DOHH2 (cell line): ENCODE measurements at regions not wholly inside any gene's neighbourhood (a gene's known extent, or its start where the extent isn't known, plus 50 kb on each side); places are given as distances from the start of the nearest gene placed in this dataset.

Experiments used
- H3F3A ChIP-seq: fragments of 200-600 bp; sonication (generic), shearing (Covaris generic); 2 replicates; pipeline ENCODE4 v1.6.0; 2016; ENCODE audit warnings: antibody characterized with exemption, mild to moderate bottlenecking; ENCODE audit not compliant: control insufficient read depth, insufficient read depth
- H3K27ac ChIP-seq: fragments of 200-600 bp; sonication (generic); 2 replicates; pipeline ENCODE4 v1.5.1; 2014; ENCODE audit warnings: low read depth, mild to moderate bottlenecking, low read length, moderate library complexity
- H3K27me3 ChIP-seq: fragments of 200-600 bp; sonication (generic); 2 replicates; pipeline ENCODE4 v1.6.1; 2014; ENCODE audit warnings: mild to moderate bottlenecking, low read length, mixed read lengths; ENCODE audit not compliant: control insufficient read depth
- H3K36me3 ChIP-seq: fragments of 200-600 bp; sonication (generic); 2 replicates; pipeline ENCODE4 v1.6.1; 2014; ENCODE audit warnings: mild to moderate bottlenecking, low read length, moderate library complexity, mixed read lengths; ENCODE audit not compliant: control insufficient read depth
- H3K4me1 ChIP-seq: fragments of 200-600 bp; sonication (generic); 2 replicates; pipeline ENCODE4 v1.6.1; 2014; ENCODE audit warnings: mild to moderate bottlenecking, low read length, mixed read lengths; ENCODE audit not compliant: control insufficient read depth
- H3K4me2 ChIP-seq: fragments of 200-600 bp; sonication (generic); 2 replicates; pipeline ENCODE4 v1.6.0; 2014; ENCODE audit warnings: mild to moderate bottlenecking, low read length, moderate library complexity
- H3K4me3 ChIP-seq: fragments of 200-600 bp; sonication (generic); 2 replicates; pipeline ENCODE4 v1.5.1; 2014; ENCODE audit warnings: mild to moderate bottlenecking, low read length, mixed read lengths
- H3K79me2 ChIP-seq: fragments of 200-600 bp; sonication (generic); 2 replicates; pipeline ENCODE4 v1.6.1; 2014; ENCODE audit warnings: mild to moderate bottlenecking, low read length, mixed read lengths; ENCODE audit not compliant: control insufficient read depth
- H3K9me2 ChIP-seq: fragments of 200-600 bp; sonication (generic); replicated peaks from 2 replicates; pipeline ENCODE4 v1.6.1; 2014; ENCODE audit warnings: mild to moderate bottlenecking, low read length, mixed read lengths; ENCODE audit not compliant: control insufficient read depth
- H3K9me3 ChIP-seq: fragments of 200-600 bp; sonication (generic); 2 replicates; pipeline ENCODE4 v1.6.1; 2014; ENCODE audit warnings: antibody characterized with exemption, low read length, mixed read lengths; ENCODE audit not compliant: control insufficient read depth, insufficient read depth
- H4K20me1 ChIP-seq: fragments of 200-600 bp; sonication (generic); 2 replicates; pipeline ENCODE4 v1.6.0; 2014; ENCODE audit warnings: low read depth, mild to moderate bottlenecking, antibody characterized with exemption, low read length, moderate library complexity; ENCODE audit not compliant: control insufficient read depth, insufficient read depth
- EZH2phosphoT487 ChIP-seq: fragments of 200-600 bp; sonication (generic); IDR thresholded peaks from 2 replicates; pipeline ENCODE4 v1.6.1; 2017; ENCODE audit warnings: borderline replicate concordance, mild to moderate bottlenecking, antibody characterized with exemption, low read length, moderate library complexity, mixed read lengths
- TF ChIP-seq, protein P1 (sequence below): fragments of 200-600 bp; sonication (generic); IDR thresholded peaks from one replicate; pipeline ENCODE4 v1.5.1; 2014; ENCODE audit warnings: antibody characterized with exemption, mild to moderate bottlenecking, low read depth, low read length; ENCODE audit not compliant: poor library complexity, severe bottlenecking

DNA sequence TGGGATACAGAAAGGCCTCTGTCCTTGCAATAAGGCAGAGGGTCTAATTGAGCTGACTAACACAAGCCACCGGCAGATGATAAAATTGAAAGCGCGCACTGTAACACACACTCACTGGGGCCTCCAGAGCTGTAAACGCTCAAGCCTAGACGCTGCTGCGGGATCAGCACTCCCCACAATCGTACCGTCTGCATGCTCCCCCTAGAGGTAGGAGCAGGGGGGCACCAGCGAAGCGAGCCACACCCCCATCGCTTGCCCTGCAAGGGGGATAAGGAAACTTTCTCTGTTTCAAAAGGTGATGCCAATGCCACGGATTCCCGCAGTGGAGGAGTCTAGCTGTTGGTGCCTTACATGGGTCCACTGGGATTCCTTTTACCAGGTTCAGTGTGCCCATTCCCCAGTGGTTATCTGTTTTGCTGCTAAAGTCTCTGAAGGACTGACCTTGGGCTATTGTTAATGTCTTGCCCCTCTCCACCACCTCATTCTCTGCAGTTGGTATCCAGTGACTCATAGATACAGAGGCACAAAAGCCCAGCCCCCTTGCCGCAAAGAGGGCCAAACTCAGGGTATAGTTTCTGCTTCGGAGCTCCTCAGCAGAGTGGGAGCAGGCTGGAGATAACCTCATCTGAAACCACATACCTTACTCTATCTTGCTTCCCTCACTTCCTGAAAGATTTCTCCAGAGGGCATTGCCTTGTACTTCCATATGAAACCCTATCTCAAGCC lies 139.3 kb upstream of the KBTBD8 start:
- TF ChIP-seq EZH2phosphoT487, result no peak
- TF ChIP-seq, protein P1, sequence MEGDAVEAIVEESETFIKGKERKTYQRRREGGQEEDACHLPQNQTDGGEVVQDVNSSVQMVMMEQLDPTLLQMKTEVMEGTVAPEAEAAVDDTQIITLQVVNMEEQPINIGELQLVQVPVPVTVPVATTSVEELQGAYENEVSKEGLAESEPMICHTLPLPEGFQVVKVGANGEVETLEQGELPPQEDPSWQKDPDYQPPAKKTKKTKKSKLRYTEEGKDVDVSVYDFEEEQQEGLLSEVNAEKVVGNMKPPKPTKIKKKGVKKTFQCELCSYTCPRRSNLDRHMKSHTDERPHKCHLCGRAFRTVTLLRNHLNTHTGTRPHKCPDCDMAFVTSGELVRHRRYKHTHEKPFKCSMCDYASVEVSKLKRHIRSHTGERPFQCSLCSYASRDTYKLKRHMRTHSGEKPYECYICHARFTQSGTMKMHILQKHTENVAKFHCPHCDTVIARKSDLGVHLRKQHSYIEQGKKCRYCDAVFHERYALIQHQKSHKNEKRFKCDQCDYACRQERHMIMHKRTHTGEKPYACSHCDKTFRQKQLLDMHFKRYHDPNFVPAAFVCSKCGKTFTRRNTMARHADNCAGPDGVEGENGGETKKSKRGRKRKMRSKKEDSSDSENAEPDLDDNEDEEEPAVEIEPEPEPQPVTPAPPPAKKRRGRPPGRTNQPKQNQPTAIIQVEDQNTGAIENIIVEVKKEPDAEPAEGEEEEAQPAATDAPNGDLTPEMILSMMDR, result peak; percentile 24
- H3F3A ChIP-seq, result no peaks in the 10 kb centered on the region
- H3K79me2 ChIP-seq, result no peaks in the 10 kb centered on the region
- peaks cover 7% of the 10 kb centered on the region for H3K4me1 ChIP-seq
- no peaks in the 10 kb centered on the region for H3K9me3 ChIP-seq
- no peaks in the 10 kb centered on the region for H3K36me3 ChIP-seq
- H3K27ac ChIP-seq, result no peak overlapping the region
- no peak overlapping the region for H3K4me2 ChIP-seq
- no peaks in the 10 kb centered on the region for H3K27me3 ChIP-seq
- no peaks in the 10 kb centered on the region for H3K9me2 ChIP-seq
- H3K4me3 ChIP-seq, result no peak overlapping the region
- no peaks in the 10 kb centered on the region for H4K20me1 ChIP-seq

DNA sequence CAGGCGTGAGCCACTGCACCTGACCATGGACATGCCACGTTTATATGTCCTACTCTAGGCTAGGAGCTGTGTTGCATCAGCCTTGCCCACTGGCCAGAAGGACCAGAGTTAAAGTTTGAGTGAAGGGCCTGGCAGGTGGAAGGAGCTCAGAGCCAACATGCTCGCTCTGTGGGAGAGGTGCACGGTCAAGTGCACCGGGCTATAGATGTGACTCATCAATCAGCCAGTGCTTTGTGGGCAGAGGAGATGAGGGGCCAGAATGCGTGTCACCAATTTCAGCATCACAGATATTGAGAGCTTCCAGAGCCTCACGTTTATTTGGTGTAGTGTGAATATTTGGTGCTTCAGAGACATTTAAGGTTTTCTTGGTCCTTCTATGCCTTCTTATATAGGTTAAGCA lies 137.3 kb upstream of the KBTBD8 start:
- TF ChIP-seq, protein P1, result no peak
- no peak for TF ChIP-seq EZH2phosphoT487
- H4K20me1 ChIP-seq, result no peaks in the 10 kb centered on the region
- H3K36me3 ChIP-seq, result no peaks in the 10 kb centered on the region
- H3K27me3 ChIP-seq, result no peaks in the 10 kb centered on the region
- no peaks in the 10 kb centered on the region for H3K79me2 ChIP-seq
- peaks cover 7% of the 10 kb centered on the region for H3K4me1 ChIP-seq
- no peaks in the 10 kb centered on the region for H3K9me2 ChIP-seq
- H3K27ac ChIP-seq, result no peak overlapping the region
- no peaks in the 10 kb centered on the region for H3K9me3 ChIP-seq
- no peaks in the 10 kb centered on the region for H3F3A ChIP-seq
- H3K4me2 ChIP-seq, result no peak overlapping the region
- no peak overlapping the region for H3K4me3 ChIP-seq

DNA sequence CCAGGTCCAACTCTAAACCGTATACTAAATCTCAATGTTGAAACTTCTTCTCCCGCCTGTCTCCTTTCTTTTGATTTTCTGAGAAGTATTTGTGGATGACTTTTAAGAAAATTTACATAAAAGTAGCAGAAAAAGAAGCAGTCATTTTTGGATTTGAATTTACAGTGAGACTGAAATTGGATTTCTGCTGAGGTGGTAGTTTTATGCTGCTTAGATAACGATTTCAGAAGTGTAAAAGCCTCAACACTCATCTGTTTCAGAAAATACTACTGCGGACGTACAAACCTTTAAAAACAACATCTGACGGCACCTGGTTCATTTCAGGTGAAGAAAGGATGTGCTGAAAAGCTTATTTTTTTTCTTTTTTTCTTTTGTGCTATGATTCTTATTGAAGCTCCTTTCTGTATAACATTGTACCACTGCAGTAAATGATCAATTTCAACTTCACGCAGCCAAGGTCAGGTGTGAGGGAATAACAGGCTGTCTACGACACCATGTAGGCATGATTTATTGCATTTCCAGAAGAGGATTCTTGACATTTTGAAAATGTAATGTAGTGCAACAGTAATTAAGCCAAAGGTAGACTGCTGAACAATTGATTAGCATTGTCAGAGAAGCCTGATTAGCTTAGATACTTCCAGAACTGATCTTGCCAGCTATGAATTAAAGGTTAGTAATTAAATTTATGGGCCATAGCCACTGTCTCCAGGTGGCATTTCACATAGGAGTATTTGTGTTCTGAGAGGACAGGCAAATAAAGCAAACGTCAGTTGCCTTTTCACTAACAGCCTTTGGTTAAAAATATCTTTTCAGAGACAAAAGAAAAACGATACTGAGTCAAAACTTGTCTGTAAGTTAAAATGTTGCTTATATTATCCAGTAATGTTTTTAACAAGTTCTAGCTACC lies 134.6 kb upstream of the KBTBD8 start:
- Histone ChIP-seq H3K4me1 (no peaks in the 10 kb centered on the region), H3K9me3 (no peaks in the 10 kb centered on the region), H3K4me3 (no peak overlapping the region), H4K20me1 (no peaks in the 10 kb centered on the region), H3K27ac (no peak overlapping the region), H3K9me2 (no peaks in the 10 kb centered on the region), H3K79me2 (no peaks in the 10 kb centered on the region), H3K36me3 (no peaks in the 10 kb centered on the region), H3K4me2 (no peak overlapping the region), H3K27me3 (no peaks in the 10 kb centered on the region), H3F3A (no peaks in the 10 kb centered on the region)
- TF ChIP-seq, protein P1, result no peak
- TF ChIP-seq EZH2phosphoT487, result no peak
